B cell (primary cell): ENCODE measurements at regions not wholly inside any gene's neighbourhood (a gene's known extent, or its start where the extent isn't known, plus 50 kb on each side); places are given as distances from the start of the nearest gene placed in this dataset.

Experiments used
- EZH2 ChIP-seq: IDR thresholded peaks from 2 replicates; pipeline ENCODE4 v1.6.1; 2012; ENCODE audit warnings: borderline replicate concordance, low read depth, mild to moderate bottlenecking, moderate library complexity, low read length; ENCODE audit not compliant: insufficient read depth, poor library complexity, severe bottlenecking
- TF ChIP-seq, protein P1 (sequence below): fragments of 200-600 bp; IDR thresholded peaks from one replicate; pipeline ENCODE4 v1.8.0; 2022; ENCODE audit warnings: antibody characterized with exemption, mild to moderate bottlenecking

DNA sequence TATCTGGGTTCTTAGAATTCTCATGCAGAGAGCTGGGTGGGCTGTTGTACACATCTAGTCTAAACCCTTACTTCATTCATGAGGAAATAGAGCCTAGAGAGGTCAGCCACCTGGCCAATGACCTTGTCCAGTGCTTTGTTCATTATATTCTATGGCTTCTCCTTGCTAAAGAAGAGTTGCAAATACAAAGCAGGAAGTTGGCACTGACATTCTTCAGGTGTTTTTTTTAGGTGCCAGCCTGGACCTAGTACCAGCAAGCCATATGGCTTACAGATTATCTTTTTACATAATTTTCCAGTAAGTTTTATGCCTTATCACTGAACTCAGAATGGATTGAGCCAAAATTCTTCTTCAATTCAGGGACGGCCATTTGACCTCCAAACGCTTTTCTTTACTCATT is 54.7 kb upstream of the PGM2 start:
- TF ChIP-seq, protein P1, sequence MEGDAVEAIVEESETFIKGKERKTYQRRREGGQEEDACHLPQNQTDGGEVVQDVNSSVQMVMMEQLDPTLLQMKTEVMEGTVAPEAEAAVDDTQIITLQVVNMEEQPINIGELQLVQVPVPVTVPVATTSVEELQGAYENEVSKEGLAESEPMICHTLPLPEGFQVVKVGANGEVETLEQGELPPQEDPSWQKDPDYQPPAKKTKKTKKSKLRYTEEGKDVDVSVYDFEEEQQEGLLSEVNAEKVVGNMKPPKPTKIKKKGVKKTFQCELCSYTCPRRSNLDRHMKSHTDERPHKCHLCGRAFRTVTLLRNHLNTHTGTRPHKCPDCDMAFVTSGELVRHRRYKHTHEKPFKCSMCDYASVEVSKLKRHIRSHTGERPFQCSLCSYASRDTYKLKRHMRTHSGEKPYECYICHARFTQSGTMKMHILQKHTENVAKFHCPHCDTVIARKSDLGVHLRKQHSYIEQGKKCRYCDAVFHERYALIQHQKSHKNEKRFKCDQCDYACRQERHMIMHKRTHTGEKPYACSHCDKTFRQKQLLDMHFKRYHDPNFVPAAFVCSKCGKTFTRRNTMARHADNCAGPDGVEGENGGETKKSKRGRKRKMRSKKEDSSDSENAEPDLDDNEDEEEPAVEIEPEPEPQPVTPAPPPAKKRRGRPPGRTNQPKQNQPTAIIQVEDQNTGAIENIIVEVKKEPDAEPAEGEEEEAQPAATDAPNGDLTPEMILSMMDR: no peak
- TF ChIP-seq EZH2: no peak
